ENCODE measurements at regions not wholly inside any gene's neighbourhood (a gene's known extent, or its start where the extent isn't known, plus 50 kb on each side); places are given as distances from the start of the nearest gene placed in this dataset.

GRCh38 chr12:28799348-28799747 lies 349.7 kb upstream of the FAR2 start:
- no peak overlapping the region for H3K27ac Mint-ChIP-seq
- H3K4me1 Mint-ChIP-seq (ENCODE audit: low read depth), result no peaks in the 10 kb centered on the region
- H3K27me3 Mint-ChIP-seq (ENCODE audit: low read depth), result no peaks in the 10 kb centered on the region
- no peak overlapping the region for H3K4me3 Mint-ChIP-seq
- no peaks in the 10 kb centered on the region for H3K36me3 Mint-ChIP-seq (ENCODE audit: low read depth)
- H3K9me3 Mint-ChIP-seq, result no peaks in the 10 kb centered on the region

- H3K4me3 Mint-ChIP-seq, result no peak overlapping the region
- H3K27me3 Mint-ChIP-seq (ENCODE audit: low read depth), result no peaks in the 10 kb centered on the region
- H3K9me3 Mint-ChIP-seq, result no peaks in the 10 kb centered on the region
- H3K4me1 Mint-ChIP-seq (ENCODE audit: low read depth), result no peaks in the 10 kb centered on the region
- no peak overlapping the region for H3K27ac Mint-ChIP-seq
- no peaks in the 10 kb centered on the region for H3K36me3 Mint-ChIP-seq (ENCODE audit: low read depth)
Measured at GRCh38 chr12:28800129-28800528, 348.9 kb upstream of the FAR2 start.

GRCh38 chr12:28802706-28803438 lies 346.2 kb upstream of the FAR2 start:
- Mint-ChIP-seq H3K9me3 (no peaks in the 10 kb centered on the region), H3K27me3 (ENCODE audit: low read depth) (no peaks in the 10 kb centered on the region), H3K4me3 (no peak overlapping the region), H3K36me3 (ENCODE audit: low read depth) (no peaks in the 10 kb centered on the region), H3K27ac (no peak overlapping the region), H3K4me1 (ENCODE audit: low read depth) (no peaks in the 10 kb centered on the region)

GRCh38 chr12:28807535-28807934 lies 341.5 kb upstream of the FAR2 start:
- no peak overlapping the region for H3K4me3 Mint-ChIP-seq
- no peak overlapping the region for H3K27ac Mint-ChIP-seq
- H3K36me3 Mint-ChIP-seq (ENCODE audit: low read depth), result no peaks in the 10 kb centered on the region
- H3K9me3 Mint-ChIP-seq, result no peaks in the 10 kb centered on the region
- H3K27me3 Mint-ChIP-seq (ENCODE audit: low read depth), result no peaks in the 10 kb centered on the region
- H3K4me1 Mint-ChIP-seq (ENCODE audit: low read depth), result no peaks in the 10 kb centered on the region

GRCh38 chr12:28811457-28811856 lies 337.6 kb upstream of the FAR2 start:
- no peak overlapping the region for H3K27ac Mint-ChIP-seq
- no peaks in the 10 kb centered on the region for H3K4me1 Mint-ChIP-seq (ENCODE audit: low read depth)
- no peaks in the 10 kb centered on the region for H3K27me3 Mint-ChIP-seq (ENCODE audit: low read depth)
- H3K9me3 Mint-ChIP-seq, result no peaks in the 10 kb centered on the region
- H3K36me3 Mint-ChIP-seq (ENCODE audit: low read depth), result no peaks in the 10 kb centered on the region
- H3K4me3 Mint-ChIP-seq, result no peak overlapping the region

- H3K36me3 Mint-ChIP-seq (ENCODE audit: low read depth), result no peaks in the 10 kb centered on the region
- H3K27ac Mint-ChIP-seq, result no peak overlapping the region
- no peaks in the 10 kb centered on the region for H3K9me3 Mint-ChIP-seq
- H3K4me1 Mint-ChIP-seq (ENCODE audit: low read depth), result no peaks in the 10 kb centered on the region
- no peaks in the 10 kb centered on the region for H3K27me3 Mint-ChIP-seq (ENCODE audit: low read depth)
- H3K4me3 Mint-ChIP-seq, result no peak overlapping the region
Measured at GRCh38 chr12:28814246-28814645, 334.8 kb upstream of the FAR2 start.

- no peak overlapping the region for H3K4me3 Mint-ChIP-seq
- H3K27ac Mint-ChIP-seq, result no peak overlapping the region
- H3K9me3 Mint-ChIP-seq, result no peaks in the 10 kb centered on the region
- H3K4me1 Mint-ChIP-seq (ENCODE audit: low read depth), result no peaks in the 10 kb centered on the region
- no peaks in the 10 kb centered on the region for H3K36me3 Mint-ChIP-seq (ENCODE audit: low read depth)
- H3K27me3 Mint-ChIP-seq (ENCODE audit: low read depth), result no peaks in the 10 kb centered on the region
Measured at GRCh38 chr12:28817524-28817923, 331.6 kb upstream of the FAR2 start.

GRCh38 chr12:28824193-28824846 lies 324.8 kb upstream of the FAR2 start:
- H3K4me3 Mint-ChIP-seq, result no peak overlapping the region
- no peaks in the 10 kb centered on the region for H3K4me1 Mint-ChIP-seq (ENCODE audit: low read depth)
- H3K27me3 Mint-ChIP-seq (ENCODE audit: low read depth), result no peaks in the 10 kb centered on the region
- H3K36me3 Mint-ChIP-seq (ENCODE audit: low read depth), result no peaks in the 10 kb centered on the region
- no peak overlapping the region for H3K27ac Mint-ChIP-seq
- H3K9me3 Mint-ChIP-seq, result no peaks in the 10 kb centered on the region

GRCh38 chr12:28824849-28825248 lies 324.2 kb upstream of the FAR2 start:
- Mint-ChIP-seq H3K4me3 (no peak overlapping the region), H3K27me3 (ENCODE audit: low read depth) (no peaks in the 10 kb centered on the region), H3K36me3 (ENCODE audit: low read depth) (no peaks in the 10 kb centered on the region), H3K4me1 (ENCODE audit: low read depth) (no peaks in the 10 kb centered on the region), H3K27ac (no peak overlapping the region), H3K9me3 (no peaks in the 10 kb centered on the region)

GRCh38 chr12:28826766-28827165 lies 322.3 kb upstream of the FAR2 start:
- H3K4me1 Mint-ChIP-seq (ENCODE audit: low read depth), result no peaks in the 10 kb centered on the region
- no peaks in the 10 kb centered on the region for H3K27me3 Mint-ChIP-seq (ENCODE audit: low read depth)
- no peaks in the 10 kb centered on the region for H3K36me3 Mint-ChIP-seq (ENCODE audit: low read depth)
- H3K9me3 Mint-ChIP-seq, result peaks cover 4% of the 10 kb centered on the region
- H3K27ac Mint-ChIP-seq, result no peak overlapping the region
- H3K4me3 Mint-ChIP-seq, result no peak overlapping the region

GRCh38 chr12:28827861-28828260 lies 321.2 kb upstream of the FAR2 start:
- Mint-ChIP-seq H3K9me3 (peaks cover 4% of the 10 kb centered on the region), H3K36me3 (ENCODE audit: low read depth) (no peaks in the 10 kb centered on the region), H3K27ac (no peak overlapping the region)

GRCh38 chr12:28828318-28828717 lies 320.8 kb upstream of the FAR2 start:
- Mint-ChIP-seq H3K9me3 (peaks cover 4% of the 10 kb centered on the region), H3K4me1 (ENCODE audit: low read depth) (no peaks in the 10 kb centered on the region), H3K27me3 (ENCODE audit: low read depth) (no peaks in the 10 kb centered on the region), H3K36me3 (ENCODE audit: low read depth) (no peaks in the 10 kb centered on the region), H3K4me3 (no peak overlapping the region), H3K27ac (no peak overlapping the region)

More at GRCh38 chr12:28827861-28828260, 321.2 kb upstream of the FAR2 start:
- Mint-ChIP-seq H3K27me3 (ENCODE audit: low read depth) (no peaks in the 10 kb centered on the region), H3K4me3 (no peak overlapping the region), H3K4me1 (ENCODE audit: low read depth) (no peaks in the 10 kb centered on the region)

- H3K36me3 Mint-ChIP-seq (ENCODE audit: low read depth), result no peaks in the 10 kb centered on the region
- H3K4me3 Mint-ChIP-seq, result no peak overlapping the region
- H3K27me3 Mint-ChIP-seq (ENCODE audit: low read depth), result no peaks in the 10 kb centered on the region
- no peak overlapping the region for H3K27ac Mint-ChIP-seq
- no peaks in the 10 kb centered on the region for H3K4me1 Mint-ChIP-seq (ENCODE audit: low read depth)
- peaks cover 4% of the 10 kb centered on the region for H3K9me3 Mint-ChIP-seq
Measured at GRCh38 chr12:28830491-28830890, 318.6 kb upstream of the FAR2 start.

GRCh38 chr12:28844718-28845117 lies 304.4 kb upstream of the FAR2 start:
- no peaks in the 10 kb centered on the region for H3K9me3 Mint-ChIP-seq
- no peak overlapping the region for H3K4me3 Mint-ChIP-seq
- H3K27ac Mint-ChIP-seq, result no peak overlapping the region
- H3K27me3 Mint-ChIP-seq (ENCODE audit: low read depth), result no peaks in the 10 kb centered on the region
- H3K36me3 Mint-ChIP-seq (ENCODE audit: low read depth), result no peaks in the 10 kb centered on the region
- H3K4me1 Mint-ChIP-seq (ENCODE audit: low read depth), result no peaks in the 10 kb centered on the region

GRCh38 chr12:28851781-28852180 lies 297.3 kb upstream of the FAR2 start:
- Mint-ChIP-seq H3K27ac (no peak overlapping the region), H3K4me3 (no peak overlapping the region), H3K27me3 (ENCODE audit: low read depth) (no peaks in the 10 kb centered on the region), H3K36me3 (ENCODE audit: low read depth) (no peaks in the 10 kb centered on the region), H3K4me1 (ENCODE audit: low read depth) (no peaks in the 10 kb centered on the region), H3K9me3 (no peaks in the 10 kb centered on the region)
